ENCODE measurements at regions not wholly inside any gene's neighbourhood (a gene's known extent, or its start where the extent isn't known, plus 50 kb on each side); places are given as distances from the start of the nearest gene placed in this dataset.
"Not testable (repeated sequence)": the region's sequence is repeated elsewhere in the genome, so short reads cannot be mapped to it uniquely, and the experiment has no call there.

DNA sequence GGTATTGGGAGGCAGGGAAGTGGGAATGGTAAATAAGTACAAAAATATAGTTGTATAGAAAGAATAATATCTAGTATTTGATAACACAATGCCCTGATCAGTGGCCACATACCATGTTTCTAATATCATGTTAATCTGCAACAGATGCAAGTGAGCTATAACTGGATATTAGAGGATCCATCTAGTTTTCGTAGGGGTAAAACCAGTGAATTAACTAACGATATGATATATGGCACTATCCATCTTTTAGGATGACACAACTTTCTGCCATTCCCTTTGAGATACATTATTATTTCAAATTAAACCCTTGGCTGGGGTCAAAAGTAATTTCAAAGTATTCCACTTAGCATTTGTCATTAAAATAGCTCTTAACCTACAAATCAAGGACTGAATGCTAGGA is 1686.2 kb downstream of the SLITRK1 start:
- DNase-seq (ENCODE audit: low spot score in 2 of 2) (no peak), ATAC-seq (no peak)
- no peaks in the 10 kb centered on the region for H3K36me3 Mint-ChIP-seq
- H3K9me3 Mint-ChIP-seq = peaks cover 6 to 17% of the 10 kb centered on the region in 2 donors
- H3K27ac Mint-ChIP-seq = no peak overlapping the region

- H3K36me3 Mint-ChIP-seq = no peaks in the 10 kb centered on the region
- peaks cover 12 to 26% of the 10 kb centered on the region in 2 donors for H3K9me3 Mint-ChIP-seq
- DNase-seq (ENCODE audit: low spot score in 2 of 2) (no peak), ATAC-seq (no peak)
- H3K27ac Mint-ChIP-seq = no peak overlapping the region
Observed at GRCh38 chr13:82187227-82187626, 1695.0 kb downstream of the SLITRK1 start.

- Mint-ChIP-seq H3K27ac (no peak overlapping the region), H3K9me3 (peaks cover 20 to 36% of the 10 kb centered on the region in 2 donors)
- DNase-seq (ENCODE audit: low spot score in 2 of 2) = no peak
Observed at GRCh38 chr13:82176751-82177150, 1705.5 kb downstream of the SLITRK1 start.

DNA sequence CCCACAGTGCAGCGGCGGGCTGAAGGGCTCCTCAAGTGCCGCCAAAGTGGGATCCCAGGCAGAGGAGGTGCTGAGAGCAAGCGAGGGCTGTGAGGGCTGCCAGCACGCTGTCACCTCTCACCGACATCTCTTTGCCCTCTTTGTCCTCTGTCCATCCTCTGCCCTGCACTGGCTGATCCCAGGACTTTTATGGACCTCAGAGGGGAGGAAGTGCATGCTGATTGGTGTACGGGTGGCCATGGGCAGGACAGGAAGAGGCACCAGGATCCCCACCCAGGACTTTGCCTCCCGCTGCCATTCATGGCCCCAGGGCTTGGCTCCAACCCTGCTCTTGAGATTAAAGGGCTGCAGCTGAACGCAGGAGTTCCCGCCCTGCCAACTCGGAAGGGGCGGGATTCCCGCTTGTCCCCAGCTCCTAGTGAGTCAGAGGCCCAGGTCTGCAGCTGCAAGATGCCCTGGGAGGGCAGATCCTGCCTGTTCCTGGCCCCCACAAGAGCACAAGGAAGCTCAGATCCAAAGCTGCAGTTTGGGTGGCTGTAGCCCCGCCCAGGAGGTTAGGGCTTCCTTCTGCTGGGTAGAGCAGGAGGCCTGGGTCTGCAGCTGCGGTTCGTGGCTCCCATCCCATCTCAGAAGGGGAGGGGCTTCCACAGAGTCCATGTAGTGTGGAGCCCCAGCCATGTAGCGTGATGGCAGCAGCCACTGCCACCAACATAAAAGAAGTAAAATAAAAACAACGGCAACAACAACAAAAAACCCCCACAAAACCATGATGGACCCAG is 1716.7 kb downstream of the SLITRK1 start:
- Mint-ChIP-seq H3K27ac (no peak overlapping the region), H3K9me3 (peaks cover 23 to 32% of the 10 kb centered on the region in 2 donors), H3K36me3 (peaks cover 0 to 24% of the 10 kb centered on the region in 2 donors)
- DNase-seq (ENCODE audit: low spot score in 2 of 2) (no peak), ATAC-seq (no peak)

More at GRCh38 chr13:82176751-82177150, 1705.5 kb downstream of the SLITRK1 start:
- no peaks in the 10 kb centered on the region for H3K36me3 Mint-ChIP-seq
- ATAC-seq = no peak

DNA sequence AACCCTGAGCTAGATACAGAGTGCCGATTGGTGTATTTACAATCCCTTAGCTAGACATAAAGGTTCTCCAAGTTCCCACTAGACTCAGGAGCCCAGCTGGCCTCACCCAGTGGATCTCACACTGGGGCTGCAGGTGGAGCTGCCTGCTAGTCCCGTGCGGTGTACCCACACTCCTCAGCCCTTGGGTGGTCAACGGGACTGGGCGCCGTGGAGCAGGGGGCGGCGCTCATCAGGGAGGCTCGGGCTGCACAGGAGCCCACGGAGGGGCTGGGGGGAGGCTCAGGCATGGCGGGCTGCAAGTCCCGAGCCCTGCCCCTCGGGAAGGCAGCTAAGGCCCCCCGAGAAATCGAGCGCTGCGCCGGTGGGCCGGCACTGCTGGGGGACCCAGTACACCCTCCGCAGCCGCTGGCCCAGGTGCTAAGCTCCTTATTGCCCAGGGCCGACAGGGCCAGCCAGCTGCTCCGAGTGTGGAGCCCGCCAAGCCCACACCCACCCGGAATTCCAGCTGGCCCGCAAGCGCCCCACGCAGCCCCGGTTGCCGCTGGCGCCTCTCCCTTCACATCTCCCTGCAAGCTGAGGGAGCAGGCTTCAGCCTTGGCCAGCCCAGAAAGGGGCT is 1717.4 kb downstream of the SLITRK1 start:
- ATAC-seq, H3K27ac Mint-ChIP-seq: not testable (repeated sequence)
- Mint-ChIP-seq H3K9me3 (peaks cover 22 to 27% of the 10 kb centered on the region in 2 donors), H3K36me3 (peaks cover 0 to 24% of the 10 kb centered on the region in 2 donors)
- peak in 1 of 2 donors; percentile 50 for DNase-seq (ENCODE audit: low spot score in 2 of 2)

DNA sequence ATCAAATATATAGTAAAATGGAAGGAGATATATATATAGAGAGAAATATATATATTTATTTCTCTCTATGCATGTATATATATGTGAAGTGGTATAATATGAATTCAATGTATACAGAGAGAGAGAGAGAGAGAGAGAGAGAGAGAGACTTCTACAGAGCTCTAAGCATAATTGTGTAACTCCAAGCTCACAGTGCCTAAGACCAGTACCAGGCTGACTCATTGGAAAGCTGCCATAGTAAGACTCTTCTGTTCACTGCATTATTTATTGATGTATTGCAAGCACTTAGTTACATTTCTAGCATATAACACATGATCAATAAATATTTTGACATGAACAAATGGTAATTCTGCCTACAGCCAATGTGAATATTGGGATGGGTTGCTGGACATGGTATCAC is 1734.7 kb downstream of the SLITRK1 start:
- DNase-seq (ENCODE audit: low spot score in 2 of 2) = no peak
- Mint-ChIP-seq H3K36me3 (no peaks in the 10 kb centered on the region), H3K9me3 (peaks cover 8 to 9% of the 10 kb centered on the region in 2 donors), H3K27ac (no peak overlapping the region)
- no peak for ATAC-seq

- Mint-ChIP-seq H3K9me3 (peaks cover 5 to 6% of the 10 kb centered on the region in 2 donors), H3K36me3 (no peaks in the 10 kb centered on the region), H3K27ac (no peak overlapping the region)
- DNase-seq (ENCODE audit: low spot score in 2 of 2) = no peak
- ATAC-seq = no peak
Observed at GRCh38 chr13:82136880-82137279, 1745.4 kb downstream of the SLITRK1 start.

- ATAC-seq = no peak
- no peaks in the 10 kb centered on the region for H3K36me3 Mint-ChIP-seq
- H3K9me3 Mint-ChIP-seq = peaks cover 14 to 17% of the 10 kb centered on the region in 2 donors
- peak overlapping the region in 1 of 2 donors; percentile 44 for H3K27ac Mint-ChIP-seq
- no peak for DNase-seq (ENCODE audit: low spot score in 2 of 2)
Observed at GRCh38 chr13:82129281-82129680, 1753.0 kb downstream of the SLITRK1 start.

GRCh38 chr13:82118589-82118988 is 1763.7 kb downstream of the SLITRK1 start:
- H3K27ac Mint-ChIP-seq = no peak overlapping the region
- DNase-seq (ENCODE audit: low spot score in 2 of 2) (no peak), ATAC-seq (no peak)
- H3K9me3 Mint-ChIP-seq = peaks cover 14% of the 10 kb centered on the region in 2 donors
- H3K36me3 Mint-ChIP-seq = no peaks in the 10 kb centered on the region

GRCh38 chr13:82116422-82116989 is 1765.8 kb downstream of the SLITRK1 start:
- no peak for DNase-seq (ENCODE audit: low spot score in 2 of 2)
- no peak for ATAC-seq
- peaks cover 0 to 4% of the 10 kb centered on the region in 2 donors for H3K36me3 Mint-ChIP-seq
- peaks cover 8 to 11% of the 10 kb centered on the region in 2 donors for H3K9me3 Mint-ChIP-seq
- no peak overlapping the region for H3K27ac Mint-ChIP-seq

DNA sequence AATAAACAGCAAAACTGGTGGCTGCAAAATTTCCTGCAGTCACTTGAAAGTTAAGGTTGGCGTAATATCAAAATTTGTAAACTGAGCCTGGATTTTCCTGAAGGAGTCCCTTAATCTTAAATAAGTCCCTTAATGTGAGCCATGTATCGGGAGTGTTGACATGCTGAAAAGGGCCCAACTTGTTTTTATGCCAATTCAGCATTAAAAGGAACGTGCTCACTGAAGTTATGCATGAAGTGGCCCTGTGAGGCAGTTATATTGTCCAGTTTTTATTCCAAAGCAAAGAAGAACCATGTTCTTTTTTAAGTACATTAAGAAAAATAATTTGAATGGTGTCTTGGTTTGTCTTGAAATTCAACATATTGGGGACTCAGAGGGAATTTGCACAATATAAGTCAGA is 1766.9 kb downstream of the SLITRK1 start:
- DNase-seq (ENCODE audit: low spot score in 2 of 2) = no peak
- peaks cover 0 to 4% of the 10 kb centered on the region in 2 donors for H3K36me3 Mint-ChIP-seq
- ATAC-seq = no peak
- no peak overlapping the region for H3K27ac Mint-ChIP-seq
- peaks cover 14 to 18% of the 10 kb centered on the region in 2 donors for H3K9me3 Mint-ChIP-seq

- ATAC-seq (no peak), DNase-seq (ENCODE audit: low spot score in 2 of 2) (no peak)
- H3K36me3 Mint-ChIP-seq = no peaks in the 10 kb centered on the region
- H3K9me3 Mint-ChIP-seq = peaks cover 5 to 25% of the 10 kb centered on the region in 2 donors
- no peak overlapping the region for H3K27ac Mint-ChIP-seq
Observed at GRCh38 chr13:82096256-82096655, 1755.3 kb upstream of the SPRY2 start.

DNA sequence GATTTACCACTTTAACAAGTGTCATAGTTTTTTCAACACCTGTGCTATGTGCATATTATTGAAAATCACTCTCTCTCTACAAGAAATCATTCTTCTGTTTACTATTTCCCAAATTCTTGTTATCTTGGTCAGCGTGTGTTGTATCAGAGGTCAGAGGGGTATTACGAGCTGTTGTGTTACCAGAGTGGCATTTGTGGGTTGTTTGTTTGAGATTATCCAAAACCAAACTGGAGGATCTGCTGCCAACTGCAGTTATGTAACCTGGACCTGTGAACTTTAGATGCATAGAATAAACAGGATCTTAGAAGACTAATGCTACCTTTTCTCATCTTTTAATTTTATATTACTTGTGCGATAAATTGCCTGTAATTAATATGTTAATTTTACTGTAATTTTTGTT is 1751.4 kb upstream of the SPRY2 start:
- H3K36me3 Mint-ChIP-seq = no peaks in the 10 kb centered on the region
- DNase-seq (ENCODE audit: low spot score in 2 of 2) (no peak), ATAC-seq (no peak)
- H3K27ac Mint-ChIP-seq = no peak overlapping the region
- peaks cover 6 to 21% of the 10 kb centered on the region in 2 donors for H3K9me3 Mint-ChIP-seq

DNA sequence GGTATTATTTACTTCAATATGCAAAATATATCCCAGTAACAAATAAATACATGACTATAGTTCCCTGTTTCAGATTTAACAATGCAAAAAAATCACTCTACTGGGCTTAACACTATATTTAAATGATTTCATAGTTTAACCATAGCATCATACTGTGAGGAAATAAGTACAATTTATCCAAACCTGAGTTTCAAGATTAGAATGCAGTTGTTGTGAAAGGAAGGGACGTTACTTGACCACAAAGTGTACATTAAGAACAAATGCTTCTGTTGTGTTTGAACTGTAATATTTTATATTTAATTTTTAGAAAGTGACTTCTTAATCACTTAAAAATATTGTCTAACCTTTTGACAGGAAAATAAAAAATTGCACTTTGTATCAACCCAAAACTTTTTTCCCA is 1747.9 kb upstream of the SPRY2 start:
- H3K9me3 Mint-ChIP-seq = peaks cover 6 to 11% of the 10 kb centered on the region in 2 donors
- ATAC-seq = no peak

GRCh38 chr13:82076496-82076895 is 1735.6 kb upstream of the SPRY2 start:
- no peaks in the 10 kb centered on the region for H3K36me3 Mint-ChIP-seq
- no peak for ATAC-seq
- no peak overlapping the region for H3K27ac Mint-ChIP-seq
- DNase-seq (ENCODE audit: low spot score in 2 of 2) = no peak
- H3K9me3 Mint-ChIP-seq = peaks cover 8 to 14% of the 10 kb centered on the region in 2 donors

More for the DNA sequence above, 1747.9 kb upstream of the SPRY2 start:
- Mint-ChIP-seq H3K36me3 (no peaks in the 10 kb centered on the region), H3K27ac (no peak overlapping the region)
- DNase-seq (ENCODE audit: low spot score in 2 of 2) = no peak

GRCh38 chr13:82070416-82070815 is 1729.5 kb upstream of the SPRY2 start:
- Mint-ChIP-seq H3K36me3 (no peaks in the 10 kb centered on the region), H3K27ac (no peak overlapping the region), H3K9me3 (peaks cover 24 to 33% of the 10 kb centered on the region in 2 donors)
- DNase-seq (ENCODE audit: low spot score in 2 of 2) (no peak), ATAC-seq (no peak)

DNA sequence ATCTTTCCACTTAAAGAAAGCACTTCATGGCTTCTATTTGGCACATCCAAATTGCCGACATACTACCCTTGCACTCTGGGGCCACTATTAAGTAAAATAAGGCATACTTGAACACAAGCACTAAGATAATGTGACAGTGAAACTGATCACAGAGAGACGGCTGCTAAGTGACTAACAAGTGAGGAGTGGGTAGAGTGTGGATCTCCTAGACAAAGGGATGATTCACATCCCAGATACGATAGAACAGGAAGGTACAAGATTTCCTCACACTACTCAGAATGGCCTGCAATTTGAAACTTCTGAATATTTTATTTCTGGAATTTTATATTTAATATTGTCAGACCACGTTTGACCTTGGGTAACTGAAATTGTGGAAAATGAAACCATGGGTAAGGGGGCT is 1721.8 kb upstream of the SPRY2 start:
- Mint-ChIP-seq H3K27ac (no peak overlapping the region), H3K9me3 (peaks cover 13 to 17% of the 10 kb centered on the region in 2 donors), H3K36me3 (no peaks in the 10 kb centered on the region)
- no peak for DNase-seq (ENCODE audit: low spot score in 2 of 2)
- ATAC-seq = no peak
